B cell (primary cell): ENCODE measurements at regions not wholly inside any gene's neighbourhood (a gene's known extent, or its start where the extent isn't known, plus 50 kb on each side); places are given as distances from the start of the nearest gene placed in this dataset.

Source experiments
- ATAC-seq: fragments of 200-7000 bp; cut with Tn5 transposase; one replicate; pipeline ENCODE4 v1.10.0; 2021; ENCODE audit warnings: low read depth, mild to moderate bottlenecking, moderate number of reproducible peaks, moderate library complexity
- CTCF ChIA-PET: fragments of 350-600 bp; sonication (Branson Sonifier 250); formaldehyde crosslinking; loops from one replicate; lab custom pipeline; 2021; ENCODE audit warnings: antibody characterized with exemption, inconsistent platforms; lab: Charles Lee
- POLR2A ChIA-PET: fragments of 350-600 bp; sonication (Branson Sonifier 250); formaldehyde crosslinking; loops from one replicate; lab custom pipeline; 2021; ENCODE audit warnings: antibody characterized with exemption; lab: Charles Lee
- DNase-seq: peaks from one replicate; pipeline ENCODE4 v3.0.0; 2013
- H2AFZ ChIP-seq: 2 replicates; pipeline ENCODE4 v1.6.1; 2012; ENCODE audit warnings: mild to moderate bottlenecking, low read depth, low read length; ENCODE audit not compliant: insufficient read depth, poor library complexity, severe bottlenecking
- H3K27ac ChIP-seq, 2 donors: 1 replicate in 1 of 2; 2 replicates in 1 of 2; pipeline ENCODE4 v1.5.1; 2012 to 2013; ENCODE audit warnings: low read length in 2 of 2, mild to moderate bottlenecking in 2 of 2, moderate library complexity in 1 of 2
- H3K27me3 ChIP-seq, 4 experiments: fragments of 200-600 bp in 1 of 4; sonication (generic) in 1 of 4; replicated peaks in 1 of 4; 1 replicate in 2 of 4; 2 replicates in 2 of 4; pipeline versions ENCODE4 v1.6.1 to v1.7.0; 2013 to 2016; ENCODE audit warnings: low read length in 3 of 4, mild to moderate bottlenecking in 2 of 4, mixed read lengths in 1 of 4, moderate library complexity in 1 of 4; ENCODE audit not compliant: insufficient read depth in 4 of 4, control insufficient read depth in 3 of 4; ENCODE audit errors: control extremely low read depth in 1 of 4
- H3K36me3 ChIP-seq, 2 experiments: replicated peaks in 1 of 2; 1 replicate in 1 of 2; 2 replicates in 1 of 2; pipeline versions ENCODE4 v1.6.1 to v1.7.1; 2013; ENCODE audit warnings: low read length in 1 of 2; ENCODE audit not compliant: insufficient read depth in 2 of 2, control insufficient read depth in 1 of 2; ENCODE audit errors: control extremely low read depth in 1 of 2, extremely low read depth in 1 of 2
- H3K4me1 ChIP-seq, 2 donors: fragments of 200-600 bp in 1 of 2; sonication (generic) in 1 of 2; 1 replicate in 1 of 2; 2 replicates in 1 of 2; pipeline versions ENCODE4 v1.5.1 to v1.6.1; 2013 to 2017; ENCODE audit warnings: low read length in 2 of 2; ENCODE audit not compliant: control insufficient read depth in 2 of 2, insufficient read depth in 2 of 2
- H3K4me2 ChIP-seq: replicated peaks from 2 replicates; pipeline ENCODE3; 2012; ENCODE audit warnings: mild to moderate bottlenecking, low read depth, low read length; ENCODE audit not compliant: poor library complexity, severe bottlenecking
- H3K4me3 ChIP-seq, 5 experiments: fragments of 200-600 bp in 1 of 5; sonication (generic) in 1 of 5; 1 replicate in 3 of 5; 2 replicates in 2 of 5; pipeline versions ENCODE4 v1.5.1 to v1.7.0; 2011 to 2016; ENCODE audit warnings: low read length in 4 of 5, mild to moderate bottlenecking in 4 of 5, low read depth in 2 of 5, control low read depth in 1 of 5, moderate library complexity in 1 of 5; ENCODE audit not compliant: insufficient read depth in 1 of 5; ENCODE audit errors: control extremely low read depth in 1 of 5, extremely low read depth in 1 of 5
- H3K79me2 ChIP-seq: fragments of 200-600 bp; sonication (generic); one replicate; pipeline ENCODE4 v1.6.0; 2016; ENCODE audit warnings: low read length; ENCODE audit not compliant: control insufficient read depth, insufficient read depth
- H3K9ac ChIP-seq: fragments of 200-600 bp; sonication (generic); 2 replicates; pipeline ENCODE4 v1.6.1; 2017; ENCODE audit warnings: mild to moderate bottlenecking, low read length, moderate library complexity
- H3K9me3 ChIP-seq, 3 donors: one replicate each; pipeline versions ENCODE4 v1.6.1 to v1.7.1; 2013; ENCODE audit warnings: low read length in 2 of 3; ENCODE audit not compliant: control insufficient read depth in 2 of 3, insufficient read depth in 1 of 3; ENCODE audit errors: control extremely low read depth in 1 of 3
- H4K20me1 ChIP-seq: 2 replicates; pipeline ENCODE4 v1.6.0; 2012; ENCODE audit warnings: mild to moderate bottlenecking, low read length; ENCODE audit not compliant: insufficient read depth, control insufficient read depth, poor library complexity, severe bottlenecking
- H3K27ac Mint-ChIP-seq: one replicate; pipeline ENCODE4 v1.8.0; 2021; ENCODE audit warnings: mixed read lengths
- H3K27me3 Mint-ChIP-seq: one replicate; pipeline ENCODE4 v1.8.0; 2021; ENCODE audit warnings: mixed read lengths
- H3K4me1 Mint-ChIP-seq: one replicate; pipeline ENCODE4 v1.8.0; 2021; ENCODE audit warnings: mixed read lengths
- H3K4me3 Mint-ChIP-seq: one replicate; pipeline ENCODE4 v1.8.0; 2021; ENCODE audit warnings: mixed read lengths
- H3K9me3 Mint-ChIP-seq: one replicate; pipeline ENCODE4 v1.8.0; 2022; ENCODE audit warnings: mixed read lengths; ENCODE audit not compliant: insufficient read depth
- CTCF ChIP-seq: fragments of 200-600 bp; IDR thresholded peaks from one replicate; pipeline ENCODE4 v1.8.0; 2022; ENCODE audit warnings: antibody characterized with exemption, mild to moderate bottlenecking
- EZH2 ChIP-seq: IDR thresholded peaks from 2 replicates; pipeline ENCODE4 v1.6.1; 2012; ENCODE audit warnings: borderline replicate concordance, low read depth, mild to moderate bottlenecking, moderate library complexity, low read length; ENCODE audit not compliant: insufficient read depth, poor library complexity, severe bottlenecking
- WGBS: methylation state at CpG from one replicate; pipeline ENCODE4 v1.1.5; 2013; ENCODE audit warnings: missing lambda C conversion rate; ENCODE audit not compliant: insufficient coverage; 5-methylcytosine and 5-hydroxymethylcytosine counted together
- intact Hi-C: fragments of 100-400 bp; cut with micrococcal nuclease; formaldehyde crosslinking; loops from one replicate; pipeline ENCODE4 v1.10.0; 2022

- no peak overlapping the region for H3K27ac Mint-ChIP-seq
- DNase-seq (no peak), ATAC-seq (no peak)
- H4K20me1 ChIP-seq: no peaks in the 10 kb centered on the region
- peaks cover 3% of the 10 kb centered on the region for H3K27me3 Mint-ChIP-seq
- no peak overlapping the region for H3K4me3 Mint-ChIP-seq
- no peaks in the 10 kb centered on the region for H3K9me3 Mint-ChIP-seq
- H3K9ac ChIP-seq: no peak overlapping the region
- no peak overlapping the region for H3K4me2 ChIP-seq
- H3K9me3 ChIP-seq: no peaks in the 10 kb centered on the region
- POLR2A ChIA-PET: no interaction called here
- WGBS: 33% methylated on average over 6 of the region's 6 CpGs
- no peak overlapping the region for H3K4me3 ChIP-seq
- no peaks in the 10 kb centered on the region for H3K27me3 ChIP-seq
- no peaks in the 10 kb centered on the region for H3K36me3 ChIP-seq
- H3K79me2 ChIP-seq: no peaks in the 10 kb centered on the region
- CTCF ChIA-PET: interaction anchor here (1.8 kb wide), 1 partner anchor 10 kb away, joined by 8 read pairs; no protein-coding TSS in a partner anchor
- H2AFZ ChIP-seq: no peak overlapping the region
- TF ChIP-seq CTCF: no peak
- TF ChIP-seq EZH2: no peak
- H3K4me1 ChIP-seq: no peaks in the 10 kb centered on the region
- intact Hi-C loops: no loop called here
- no peak overlapping the region for H3K27ac ChIP-seq
- H3K4me1 Mint-ChIP-seq: no peaks in the 10 kb centered on the region
Measured at GRCh38 chr5:82362636-82363035, 84.5 kb upstream of the RPS23 start.

GRCh38 chr5:82360022-82360421 is 81.9 kb upstream of the RPS23 start:
- H3K9ac ChIP-seq: no peak overlapping the region
- H3K9me3 ChIP-seq: no peaks in the 10 kb centered on the region
- no peak overlapping the region for H3K4me3 ChIP-seq
- H3K79me2 ChIP-seq: no peaks in the 10 kb centered on the region
- 89% methylated on average over 2 of the region's 3 CpGs for WGBS
- H4K20me1 ChIP-seq: no peaks in the 10 kb centered on the region
- H3K27ac ChIP-seq: no peak overlapping the region
- H3K27me3 Mint-ChIP-seq: peaks cover 16% of the 10 kb centered on the region
- no peak for TF ChIP-seq EZH2
- no peak for TF ChIP-seq CTCF
- POLR2A ChIA-PET: no interaction called here
- no peak for ATAC-seq
- intact Hi-C loops: no loop called here
- peaks cover 7% of the 10 kb centered on the region for H3K4me1 Mint-ChIP-seq
- CTCF ChIA-PET: interaction anchor here (2.1 kb wide), 1 partner anchor 10 kb away, joined by 9 read pairs; no protein-coding TSS in a partner anchor
- H3K9me3 Mint-ChIP-seq: no peaks in the 10 kb centered on the region
- H3K4me3 Mint-ChIP-seq: no peak overlapping the region
- no peak overlapping the region for H3K4me2 ChIP-seq
- H2AFZ ChIP-seq: no peak overlapping the region
- DNase-seq: no peak
- H3K27me3 ChIP-seq: peaks cover 0 to 6% (median 0%) of the 10 kb centered on the region in 4 experiments
- no peaks in the 10 kb centered on the region for H3K4me1 ChIP-seq
- H3K36me3 ChIP-seq: no peaks in the 10 kb centered on the region
- no peak overlapping the region for H3K27ac Mint-ChIP-seq
